GM18502 (cell line): ENCODE measurements at regions not wholly inside any gene's neighbourhood (a gene's known extent, or its start where the extent isn't known, plus 50 kb on each side); places are given as distances from the start of the nearest gene placed in this dataset.

Experiments
- ATAC-seq: cut with Tn5 transposase; IDR thresholded peaks from one replicate; pipeline ENCODE4 v1.9.1; 2021; ENCODE audit warnings: mild to moderate bottlenecking; ENCODE audit not compliant: unreplicated experiment, poor library complexity

GRCh38 chr5:88545338-88545737 lies 276.7 kb upstream of the TMEM161B start:
- no peak for ATAC-seq

DNA sequence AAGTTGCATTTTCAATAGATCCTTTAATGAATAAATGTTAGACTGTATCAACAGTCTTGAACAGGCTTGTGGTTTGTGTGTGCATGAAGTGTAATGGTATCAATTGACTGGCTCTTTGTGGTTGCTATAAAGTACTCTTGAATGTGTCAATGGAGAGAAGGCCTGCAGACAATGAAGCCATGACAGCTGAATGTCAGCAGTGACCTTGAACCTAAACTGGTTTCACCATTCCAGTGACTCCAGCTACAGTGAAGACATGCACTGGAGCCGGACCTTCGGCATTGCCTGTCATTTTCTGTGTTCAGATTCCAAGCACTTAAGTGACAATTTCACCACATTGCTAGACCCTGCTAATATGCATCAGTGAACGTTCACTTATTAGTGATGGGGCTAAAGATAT lies 276.0 kb upstream of the TMEM161B start:
- no peak for ATAC-seq

DNA sequence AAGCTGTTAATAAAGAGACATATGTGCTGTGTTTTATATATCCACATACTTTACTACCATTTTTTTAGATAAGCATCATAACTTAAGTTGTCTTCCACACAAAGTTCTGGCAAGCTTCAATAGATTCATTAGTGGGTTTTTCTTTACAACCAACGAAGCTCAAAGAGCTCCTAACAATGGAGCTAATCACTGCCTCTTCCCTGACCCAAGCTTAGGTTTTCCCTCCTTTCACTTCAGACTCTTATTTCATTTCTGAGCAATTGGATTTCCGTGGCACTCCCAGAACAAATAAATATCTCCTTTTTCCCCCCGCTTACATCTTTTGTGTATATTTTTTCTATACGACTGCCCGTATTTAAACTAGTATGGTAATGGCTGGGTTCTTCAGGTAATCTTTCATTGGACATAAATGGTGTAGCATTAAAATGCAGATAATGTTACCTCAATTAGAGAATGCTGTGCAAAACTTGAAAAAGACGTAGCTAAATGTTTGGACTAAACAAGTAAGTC lies 275.5 kb upstream of the TMEM161B start:
- no peak for ATAC-seq

- ATAC-seq, result no peak
Measured at GRCh38 chr5:88542786-88543185, 274.1 kb upstream of the TMEM161B start.

- ATAC-seq, result no peak
Measured at GRCh38 chr5:88540471-88541115, 271.9 kb upstream of the TMEM161B start.

DNA sequence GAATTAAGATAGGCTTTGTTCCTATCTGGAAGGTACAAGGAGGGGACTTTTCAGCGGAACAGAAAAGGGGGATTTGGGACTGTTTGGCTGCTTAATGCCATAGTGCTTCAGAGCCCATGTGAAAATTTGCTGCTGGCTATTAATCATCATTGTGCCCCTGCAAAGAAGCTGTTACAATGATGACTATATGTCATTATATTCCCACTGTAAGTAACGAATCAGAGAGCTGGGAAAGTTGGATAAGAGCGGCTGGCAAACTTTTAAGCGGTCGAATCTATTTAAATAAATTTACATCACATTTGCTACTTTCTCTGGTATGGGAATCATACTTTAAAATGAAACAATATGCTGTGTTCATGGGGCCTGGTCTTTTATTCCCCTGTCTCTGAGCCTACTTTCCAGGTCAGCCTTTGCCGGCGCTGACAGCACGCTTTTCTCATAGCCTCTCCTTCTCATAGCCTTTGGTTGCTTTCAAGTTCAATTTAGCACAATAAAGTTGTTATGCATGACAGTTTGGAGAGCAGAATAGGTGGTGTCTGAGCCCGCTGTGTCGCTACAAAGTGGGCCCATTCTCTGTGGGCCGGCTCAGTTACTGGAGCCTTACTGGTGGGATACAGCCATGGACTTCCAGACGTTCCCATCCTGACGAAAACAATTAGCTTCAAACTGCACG lies 271.2 kb upstream of the TMEM161B start:
- ATAC-seq, result no peak

- ATAC-seq, result no peak
Measured at GRCh38 chr5:88539026-88539425, 270.4 kb upstream of the TMEM161B start.

DNA sequence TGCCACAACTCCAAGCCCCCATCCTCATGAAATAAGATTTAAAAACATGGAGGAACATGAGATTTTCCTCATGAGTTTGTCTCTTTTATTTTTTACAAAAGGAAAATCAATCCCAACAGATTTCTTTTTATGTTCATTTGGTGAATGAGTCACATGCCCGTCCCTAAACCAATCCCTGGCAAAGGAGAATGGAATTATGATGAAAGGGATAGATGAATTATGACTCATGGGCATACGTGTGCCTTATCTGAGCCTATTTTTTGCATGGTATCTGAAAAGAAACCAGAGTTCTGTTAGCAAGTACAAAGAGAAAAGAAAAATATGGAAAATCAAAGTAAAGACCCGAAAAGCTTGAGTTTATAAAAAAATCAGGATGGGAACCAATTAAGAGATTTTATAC lies 267.5 kb upstream of the TMEM161B start:
- no peak for ATAC-seq

DNA sequence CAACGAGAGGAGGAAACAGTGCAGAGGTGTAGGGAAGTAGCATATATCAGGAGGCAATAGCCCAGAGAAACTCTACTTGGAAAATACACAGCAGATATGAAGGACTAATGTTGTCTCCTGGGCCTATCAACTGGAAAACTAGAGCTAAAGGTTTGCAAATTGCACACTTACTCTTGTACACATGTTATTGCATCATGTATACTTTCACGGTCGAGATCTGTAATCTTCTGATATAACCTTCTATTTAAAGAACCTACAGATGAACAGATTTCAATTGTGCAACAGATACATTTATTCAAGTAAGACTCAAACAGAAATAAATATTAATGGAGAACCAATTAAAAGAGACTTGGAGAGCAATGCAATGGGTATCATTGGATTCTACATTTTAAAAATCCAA lies 256.3 kb upstream of the TMEM161B start:
- no peak for ATAC-seq

DNA sequence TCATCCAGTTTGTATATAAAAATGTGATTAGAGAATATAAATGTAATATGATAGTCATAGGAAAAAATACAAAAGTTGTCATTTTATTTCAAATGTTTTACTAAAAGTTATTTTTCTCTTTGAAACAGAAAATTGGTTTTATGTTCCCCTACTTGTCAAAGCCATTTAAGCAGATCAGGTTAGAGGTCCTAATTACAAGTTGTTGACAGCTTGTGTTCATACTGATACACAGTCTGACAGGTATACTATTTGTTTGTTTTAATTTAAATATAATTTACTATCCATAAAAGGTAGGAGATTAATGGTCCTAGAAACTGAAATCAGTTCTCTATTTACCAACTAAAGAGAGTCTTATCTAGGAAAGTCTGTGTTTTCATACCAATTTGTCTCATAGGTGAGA lies 250.4 kb upstream of the TMEM161B start:
- ATAC-seq, result no peak

- ATAC-seq, result no peak
Measured at GRCh38 chr5:88518131-88519016, 249.7 kb upstream of the TMEM161B start.

- ATAC-seq, result no peak
Measured at GRCh38 chr5:88515881-88516819, 247.5 kb upstream of the TMEM161B start.

DNA sequence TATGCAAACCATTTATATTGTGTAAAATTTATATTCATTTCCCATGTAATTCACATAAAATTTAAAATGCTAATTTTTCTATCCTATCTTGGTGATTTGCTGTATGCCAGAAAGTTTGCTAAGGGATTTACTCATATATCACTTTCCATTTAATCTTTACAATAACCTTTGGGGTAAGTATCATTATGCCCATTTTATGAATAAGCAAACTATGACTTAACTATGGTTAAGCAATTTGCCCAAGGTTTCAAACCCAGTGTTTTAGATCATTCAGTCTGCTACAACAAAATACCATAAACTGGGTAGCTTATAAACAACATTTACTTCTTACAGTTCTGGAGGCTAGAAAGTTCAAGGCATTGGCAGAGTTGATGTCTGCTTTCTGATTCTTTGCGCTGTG lies 246.4 kb upstream of the TMEM161B start:
- no peak for ATAC-seq

DNA sequence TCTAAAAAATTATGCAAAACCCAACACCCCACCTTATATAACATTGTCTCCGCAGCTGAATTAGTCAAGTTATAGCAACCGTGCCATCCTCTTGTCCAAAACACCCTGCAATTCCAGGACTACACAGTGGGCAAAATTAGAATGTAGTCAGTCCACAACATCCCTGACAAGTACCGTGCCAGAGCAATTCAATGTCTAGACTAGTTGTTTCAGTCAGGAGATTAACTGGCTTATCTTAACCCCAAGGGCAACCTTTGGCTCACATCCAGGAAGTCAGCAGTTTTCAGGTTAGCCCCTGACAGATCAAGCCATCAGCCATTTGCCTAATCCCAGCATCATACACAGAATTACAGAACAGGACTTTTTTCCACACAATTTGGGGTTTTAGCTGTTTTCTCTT lies 240.8 kb upstream of the TMEM161B start:
- no peak for ATAC-seq

- no peak for ATAC-seq
Measured at GRCh38 chr5:88507261-88507660, 238.6 kb upstream of the TMEM161B start.

DNA sequence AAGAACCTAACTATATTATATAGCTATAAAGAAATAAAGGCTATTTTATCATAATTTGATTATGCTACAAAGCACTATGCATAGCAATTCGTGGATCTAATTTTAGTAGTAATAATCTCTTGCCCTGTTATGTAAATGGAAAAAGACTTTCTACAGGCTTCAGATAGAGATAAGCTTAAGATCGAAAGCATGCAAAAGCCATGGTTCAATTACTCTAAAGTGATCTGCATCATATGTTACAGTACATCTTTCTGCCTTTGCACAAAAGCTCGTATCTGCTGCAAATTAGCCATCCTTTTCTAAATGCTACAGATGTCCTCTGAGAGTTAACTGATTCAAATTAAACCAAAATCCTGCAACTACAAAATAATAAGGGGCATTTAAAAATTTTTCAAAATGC lies 234.8 kb upstream of the TMEM161B start:
- no peak for ATAC-seq

GRCh38 chr5:88503041-88503345 lies 234.3 kb upstream of the TMEM161B start:
- ATAC-seq, result peak; percentile 13

- ATAC-seq, result peak; percentile 92
Measured at GRCh38 chr5:88502179-88503040, 233.8 kb upstream of the TMEM161B start.

GRCh38 chr5:88495810-88496209 lies 227.2 kb upstream of the TMEM161B start:
- ATAC-seq, result no peak
